Endothelial cell of hepatic sinusoid (primary cell): ENCODE measurements at regions not wholly inside any gene's neighbourhood (a gene's known extent, or its start where the extent isn't known, plus 50 kb on each side); places are given as distances from the start of the nearest gene placed in this dataset.
"Not testable (repeated sequence)": the region's sequence is repeated elsewhere in the genome, so short reads cannot be mapped to it uniquely, and the experiment has no call there.

Experiments
- in situ Hi-C: cut with HindIII; loops from 2 replicates; pipeline ENCODE4 v1.10.0; 2017; ENCODE audit warnings: low sequenced_read_pairs

DNA sequence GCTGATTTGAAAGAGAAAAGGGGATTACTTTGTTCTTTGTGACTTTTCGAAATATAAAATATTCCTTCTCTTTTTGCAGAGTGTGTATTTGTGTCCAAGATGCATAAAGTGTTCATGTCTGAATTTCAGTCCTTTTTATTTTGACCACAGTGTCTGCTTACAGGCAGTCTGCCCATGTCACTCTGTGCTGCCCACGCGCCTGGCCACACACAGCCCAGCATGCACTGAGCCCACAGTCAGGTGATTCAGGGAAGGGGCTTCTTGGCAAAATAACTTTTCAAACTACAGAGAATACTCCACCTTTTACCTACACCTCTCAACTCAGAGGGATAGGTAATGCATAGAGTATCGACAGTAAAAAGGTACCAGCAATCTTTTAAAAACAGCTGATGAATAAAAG lies 142.5 kb upstream of the TRPC4 start:
- in situ Hi-C loops, result no loop called here

DNA sequence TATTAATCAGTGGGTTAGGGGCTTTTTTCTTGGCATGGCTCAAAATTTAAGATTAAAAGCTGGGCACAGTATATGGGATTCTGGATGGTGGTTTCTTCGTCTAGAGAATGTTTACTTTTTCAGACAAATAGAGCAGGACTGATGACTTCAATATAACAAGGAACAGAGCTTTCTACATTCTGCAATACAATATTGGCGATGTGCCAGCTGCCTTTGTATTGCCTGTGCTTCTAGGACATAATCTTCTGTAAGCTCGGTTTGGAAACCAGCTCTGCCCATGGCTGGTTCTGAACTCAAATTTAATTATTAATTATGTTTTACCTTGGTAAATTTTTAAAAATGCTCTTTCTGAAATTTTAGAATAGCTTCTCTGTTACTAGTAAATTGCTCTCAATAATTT lies 139.1 kb upstream of the TRPC4 start:
- in situ Hi-C loops, result no loop called here

DNA sequence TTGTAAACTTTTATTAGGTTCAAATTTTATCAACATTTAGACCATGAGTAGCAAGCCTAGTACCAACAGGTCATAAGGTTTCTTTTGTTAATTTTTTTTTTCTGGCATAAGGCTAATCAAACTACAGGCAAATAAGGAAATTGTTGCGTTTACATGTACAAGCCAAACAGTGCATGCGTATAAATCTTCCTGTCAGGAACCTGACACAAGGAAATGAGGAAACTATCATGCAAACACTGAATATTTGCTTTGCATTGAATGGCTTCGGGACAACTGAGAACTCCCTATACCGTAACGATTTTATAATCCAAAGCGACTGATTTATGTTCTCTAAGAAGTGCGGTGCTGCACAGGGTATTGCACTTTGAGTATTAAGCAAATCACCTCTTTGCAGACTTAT lies 133.0 kb upstream of the TRPC4 start:
- in situ Hi-C loops, result no loop called here

DNA sequence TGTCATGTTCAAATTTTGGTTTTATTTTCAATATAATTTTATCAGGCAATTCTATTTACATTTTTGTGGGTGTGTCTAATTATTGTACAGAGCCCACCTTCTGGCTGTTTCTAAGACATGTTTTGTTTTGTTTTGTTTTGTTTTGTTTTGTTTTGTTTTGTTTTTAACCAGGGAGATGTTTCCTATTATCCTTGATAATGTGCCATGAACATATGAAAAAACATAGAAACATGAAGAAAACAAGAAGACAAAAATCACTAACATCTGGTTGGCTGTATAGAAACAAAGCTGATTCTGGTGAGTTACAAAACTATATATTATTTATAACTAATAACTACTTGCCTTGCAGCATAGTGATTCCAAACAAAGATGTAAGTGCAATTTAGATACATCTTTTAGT lies 128.1 kb upstream of the TRPC4 start:
- in situ Hi-C loops, result loop anchor here (5.0 kb wide), 1 partner anchor 90 kb away; no protein-coding TSS in a partner anchor

DNA sequence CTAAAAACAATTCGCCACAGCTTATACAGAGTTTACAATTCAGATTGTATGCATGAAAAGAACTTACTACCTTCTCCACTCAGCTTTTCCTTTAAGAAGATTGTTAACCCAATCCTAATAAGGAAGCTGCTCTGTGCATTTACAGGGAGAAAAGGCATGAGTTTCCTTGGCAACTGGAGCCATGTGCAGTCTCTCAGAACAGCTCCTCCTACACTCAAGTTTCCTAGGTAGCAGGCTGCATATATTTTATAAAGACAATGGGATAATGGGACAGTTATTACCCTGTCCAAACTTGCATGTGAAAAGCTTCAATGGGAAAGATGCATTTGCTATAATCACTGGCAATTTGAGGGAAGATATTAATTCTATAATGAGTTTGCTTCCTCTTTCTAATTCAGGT lies 125.5 kb upstream of the TRPC4 start:
- in situ Hi-C loops, result loop anchor here (5.0 kb wide), 1 partner anchor 92 kb away; no protein-coding TSS in a partner anchor

DNA sequence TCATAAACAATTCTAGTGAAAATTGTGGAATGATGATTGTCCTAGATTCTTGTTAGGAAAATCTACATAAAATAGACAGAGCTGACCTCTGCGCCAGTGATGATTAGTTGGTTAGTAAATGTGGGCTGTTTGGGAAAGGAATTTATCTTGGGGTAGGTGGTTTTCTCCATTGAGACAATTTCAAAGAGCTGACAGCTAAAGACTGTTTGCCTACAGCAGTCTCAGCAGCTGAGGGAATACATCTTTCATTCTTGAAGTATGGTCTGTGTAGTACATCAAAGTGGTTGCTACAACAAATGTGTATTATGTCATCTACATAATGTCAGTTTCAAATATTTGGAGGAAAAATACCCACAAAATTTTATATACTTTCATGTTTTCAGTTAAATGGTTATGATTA lies 117.2 kb upstream of the TRPC4 start:
- in situ Hi-C loops, result no loop called here

DNA sequence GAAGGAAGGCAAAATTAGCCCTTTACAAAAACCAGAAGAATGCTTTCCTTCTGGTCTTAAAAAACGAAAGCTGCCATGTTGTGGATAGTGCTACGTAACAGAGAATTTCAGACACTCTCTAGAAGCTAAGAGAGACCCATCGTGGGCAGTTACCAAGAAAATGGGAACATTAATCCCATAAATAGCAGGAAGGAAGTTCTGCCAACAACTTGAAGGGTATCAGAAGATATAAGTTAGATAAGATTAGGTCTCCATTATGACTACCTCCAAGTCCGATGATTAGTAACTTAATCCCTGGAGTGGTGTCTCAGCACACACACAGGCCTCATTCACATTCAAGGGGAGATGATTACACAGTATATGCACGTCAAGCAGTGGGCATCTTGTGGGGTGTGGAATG lies 115.7 kb upstream of the TRPC4 start:
- in situ Hi-C loops, result no loop called here

DNA sequence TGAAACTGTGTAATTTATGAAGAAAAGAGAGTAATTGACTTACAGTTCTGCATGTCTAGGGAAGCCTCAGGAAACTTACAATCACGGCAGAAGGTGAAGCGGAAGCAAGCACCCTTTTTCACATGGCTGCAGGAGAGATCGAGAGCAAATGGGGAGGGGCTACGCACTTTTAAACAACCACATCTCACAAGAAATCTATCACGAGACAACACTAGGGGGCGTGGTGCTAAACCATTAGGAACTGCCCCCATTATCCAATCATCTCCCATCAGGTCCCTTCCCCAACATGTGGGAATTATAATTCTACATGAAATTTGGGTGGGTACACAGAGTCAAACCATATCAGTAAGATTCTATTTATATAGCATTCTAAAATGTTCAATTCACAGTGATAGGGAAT lies 114.8 kb upstream of the TRPC4 start:
- in situ Hi-C loops, result no loop called here

DNA sequence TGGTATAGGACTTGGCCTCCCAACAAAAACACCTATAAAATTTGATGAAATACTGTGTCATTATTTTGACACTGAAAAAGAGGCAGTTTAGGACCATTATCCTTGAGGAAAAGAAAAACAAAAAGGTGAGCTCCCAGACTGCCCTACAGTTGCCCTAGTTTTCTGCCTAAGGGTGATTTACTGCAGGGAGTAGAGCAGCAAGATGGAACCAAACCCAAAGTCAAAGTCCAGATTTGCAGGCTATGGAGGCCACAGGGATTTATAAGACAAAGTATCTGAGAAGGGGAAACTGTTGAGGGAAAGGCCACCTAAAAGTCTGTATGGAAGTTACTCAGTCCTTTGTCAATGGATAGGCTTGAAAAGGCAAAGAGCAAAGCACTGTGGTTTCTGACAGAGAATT lies 112.4 kb upstream of the TRPC4 start:
- in situ Hi-C loops, result no loop called here

DNA sequence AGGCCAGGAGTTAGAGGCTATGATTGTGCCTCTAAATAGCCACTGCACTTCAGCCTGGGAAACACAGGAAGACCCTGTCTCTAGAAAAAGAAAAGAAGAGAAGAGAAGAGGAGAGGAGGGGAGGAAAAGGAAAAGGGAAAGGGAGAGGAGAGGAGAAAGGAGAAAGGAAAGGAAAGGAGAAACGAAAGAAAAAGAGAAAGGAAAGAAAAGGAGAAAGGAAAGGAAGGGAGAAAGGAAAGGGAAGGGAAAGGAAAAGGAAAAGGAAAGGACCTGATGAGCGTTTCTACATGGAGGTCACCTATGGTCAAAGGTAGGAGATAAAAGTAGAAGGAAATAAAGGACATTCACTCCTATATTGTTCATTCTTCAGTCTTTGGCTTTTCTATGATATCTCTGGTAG lies 109.1 kb upstream of the TRPC4 start:
- in situ Hi-C loops, result no loop called here

DNA sequence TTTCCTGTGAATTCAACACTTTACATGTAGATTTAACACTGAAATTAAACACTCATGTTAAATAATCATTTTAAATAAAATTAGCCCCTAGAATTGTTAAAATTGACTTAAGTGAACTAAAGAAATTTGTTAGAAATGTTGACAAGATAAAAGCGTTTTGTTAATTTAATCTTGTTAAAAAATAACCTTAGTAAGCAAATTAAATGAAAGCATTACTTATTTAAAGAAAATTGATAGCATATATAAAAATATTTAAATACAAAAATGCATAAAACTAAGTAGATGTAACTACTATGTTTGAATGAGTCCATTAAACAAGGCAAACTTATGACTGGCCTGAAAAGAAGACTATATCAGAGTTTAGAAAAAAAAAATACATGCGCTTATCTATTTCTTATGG lies 99.0 kb upstream of the TRPC4 start:
- in situ Hi-C loops, result no loop called here

DNA sequence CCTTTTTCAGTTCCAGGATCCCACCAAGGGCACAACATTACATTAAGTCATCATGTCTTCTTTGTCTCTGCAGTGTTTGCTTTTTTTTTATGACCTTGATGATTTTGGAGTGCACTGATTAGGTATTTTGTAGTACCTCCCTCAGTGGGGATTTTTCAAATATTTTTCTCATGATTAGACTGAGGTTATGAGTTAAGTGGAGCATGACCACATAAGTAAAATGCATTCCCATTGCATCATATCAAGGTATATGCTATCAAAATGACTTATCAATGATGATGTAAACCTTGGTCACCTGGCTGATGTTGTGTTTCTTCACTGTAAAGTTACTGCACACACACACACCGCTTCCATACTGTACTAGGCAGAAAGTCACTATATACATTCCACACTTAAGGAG lies 96.7 kb upstream of the TRPC4 start:
- in situ Hi-C loops, result no loop called here

DNA sequence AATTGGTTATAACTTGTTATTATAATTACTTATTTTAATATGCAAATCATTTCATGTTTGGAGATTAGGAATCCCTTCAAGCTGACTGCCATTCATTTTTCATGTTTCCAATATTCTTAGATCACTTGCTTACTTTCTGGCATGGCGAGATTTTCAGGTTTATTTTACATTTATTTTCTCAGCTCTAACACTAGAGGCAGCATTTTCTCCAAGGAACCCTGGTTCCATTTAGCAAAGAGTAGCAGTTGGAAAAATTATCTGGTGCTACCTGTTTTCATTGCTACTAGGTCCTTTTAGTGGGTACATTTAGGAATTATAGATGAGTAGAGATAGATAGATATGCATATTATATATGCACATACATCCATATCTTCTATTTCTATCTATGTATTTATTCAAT lies 90.9 kb upstream of the TRPC4 start:
- in situ Hi-C loops, result no loop called here

DNA sequence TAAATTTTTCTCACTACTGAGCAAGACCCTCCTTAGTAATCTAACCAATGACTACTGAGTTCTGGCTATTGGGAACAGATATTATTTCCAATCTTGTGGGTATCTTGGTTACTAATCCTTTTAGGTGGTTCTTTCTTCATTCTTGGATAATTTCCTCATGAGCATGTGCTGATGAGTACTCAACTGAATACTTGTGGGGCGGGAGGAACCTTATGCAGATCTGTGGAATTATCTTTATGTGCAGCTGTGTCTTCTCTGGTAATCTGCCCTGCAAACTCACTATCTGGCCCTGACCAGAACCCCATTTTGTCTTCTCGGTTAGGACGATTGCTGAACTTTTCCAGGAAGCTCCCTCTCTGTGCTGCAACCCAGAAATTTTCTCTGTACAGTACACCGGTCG lies 89.7 kb upstream of the TRPC4 start:
- in situ Hi-C loops, result no loop called here

DNA sequence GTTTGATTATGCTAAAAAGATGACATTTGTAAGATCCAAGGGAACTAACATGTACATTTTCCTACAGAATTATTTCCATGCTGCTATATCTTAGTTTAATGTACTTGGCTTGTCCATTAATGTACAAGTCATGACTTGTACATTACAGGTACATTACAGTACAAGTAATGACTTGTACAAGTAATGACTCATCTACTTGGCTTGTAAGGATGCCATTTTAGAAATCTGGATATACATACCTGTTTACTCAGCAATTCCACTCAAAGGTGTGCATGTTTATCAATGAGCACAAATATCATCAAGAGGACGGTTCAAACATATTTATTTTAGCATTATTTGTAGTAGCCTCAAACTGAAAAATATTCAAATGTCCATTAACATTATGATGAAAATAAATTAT lies 87.0 kb upstream of the TRPC4 start:
- in situ Hi-C loops, result no loop called here

DNA sequence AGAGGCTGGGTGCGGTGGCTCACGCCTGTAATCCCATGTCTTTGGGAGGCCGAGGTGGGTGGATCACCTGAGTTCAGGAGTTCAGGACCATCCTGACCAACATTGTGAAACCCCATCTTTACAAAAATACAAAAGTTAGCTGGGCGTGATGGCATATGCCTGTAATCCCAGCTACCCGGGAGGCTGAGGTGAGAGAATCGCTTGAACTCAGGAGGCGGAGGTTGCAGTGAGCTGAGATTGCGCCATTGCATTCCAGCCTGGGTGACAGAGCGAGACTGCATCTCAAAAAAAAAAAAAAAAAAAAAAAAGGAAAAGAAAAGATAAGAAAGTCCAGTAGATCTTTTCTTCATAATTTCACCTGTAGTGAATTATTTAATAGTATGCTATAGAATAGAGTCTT lies 85.0 kb upstream of the TRPC4 start:
- in situ Hi-C loops, result not testable (repeated sequence)

DNA sequence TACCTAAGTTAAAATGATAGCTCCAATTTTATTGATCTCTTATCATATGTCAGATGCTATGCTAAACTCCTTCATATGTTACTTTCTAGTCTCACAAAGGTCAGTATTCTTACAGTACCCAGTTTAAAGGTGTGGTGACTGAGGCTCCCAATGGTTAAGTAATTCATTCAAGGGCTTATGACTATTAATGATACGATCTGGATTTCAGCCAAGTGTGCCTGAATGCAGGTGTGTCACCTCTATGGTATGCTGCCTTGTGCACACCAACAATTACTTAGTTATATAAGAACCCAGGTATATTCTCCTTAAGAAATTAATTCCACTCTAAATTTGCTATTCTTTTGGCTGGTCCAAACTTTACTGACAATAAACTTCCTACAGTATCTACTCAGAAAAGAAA lies 84.6 kb upstream of the TRPC4 start:
- in situ Hi-C loops, result no loop called here

DNA sequence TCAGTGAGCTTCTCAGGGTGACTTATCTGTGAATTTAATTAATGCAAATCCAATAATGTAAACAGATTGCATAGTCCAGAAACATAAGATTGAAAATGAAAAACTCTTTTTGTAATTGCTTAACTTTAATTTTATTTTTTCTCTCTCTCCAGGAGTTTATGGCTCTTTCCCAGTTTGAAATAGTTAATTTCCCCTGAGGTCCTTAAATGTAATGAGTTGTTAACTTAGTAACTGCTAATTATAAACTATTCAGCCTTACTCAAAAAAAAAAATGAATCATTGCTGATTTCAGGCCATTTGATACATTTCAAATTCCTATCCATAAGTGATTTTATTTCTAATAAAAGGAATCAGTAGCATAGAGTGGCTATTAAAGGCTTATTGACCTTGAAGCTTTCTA lies 84.1 kb upstream of the TRPC4 start:
- in situ Hi-C loops, result no loop called here

DNA sequence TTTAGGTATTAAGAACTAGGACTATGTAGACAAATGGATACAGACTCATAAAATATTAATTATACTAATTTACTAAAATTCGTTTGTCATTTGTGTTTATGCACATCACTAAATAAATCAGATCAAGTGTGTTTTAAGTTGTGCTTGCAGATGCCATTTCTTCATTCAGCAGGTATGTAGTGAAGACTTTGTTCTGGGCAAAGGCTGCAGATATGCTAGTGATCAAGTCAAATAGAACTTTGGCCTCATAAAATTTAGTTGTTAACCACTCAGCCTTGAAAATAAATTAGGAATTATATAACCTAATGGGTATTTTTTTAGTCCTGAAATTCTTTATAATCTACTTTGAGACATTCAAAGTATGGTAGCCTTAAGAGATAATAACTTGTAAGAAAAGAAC lies 80.4 kb upstream of the TRPC4 start:
- in situ Hi-C loops, result no loop called here

DNA sequence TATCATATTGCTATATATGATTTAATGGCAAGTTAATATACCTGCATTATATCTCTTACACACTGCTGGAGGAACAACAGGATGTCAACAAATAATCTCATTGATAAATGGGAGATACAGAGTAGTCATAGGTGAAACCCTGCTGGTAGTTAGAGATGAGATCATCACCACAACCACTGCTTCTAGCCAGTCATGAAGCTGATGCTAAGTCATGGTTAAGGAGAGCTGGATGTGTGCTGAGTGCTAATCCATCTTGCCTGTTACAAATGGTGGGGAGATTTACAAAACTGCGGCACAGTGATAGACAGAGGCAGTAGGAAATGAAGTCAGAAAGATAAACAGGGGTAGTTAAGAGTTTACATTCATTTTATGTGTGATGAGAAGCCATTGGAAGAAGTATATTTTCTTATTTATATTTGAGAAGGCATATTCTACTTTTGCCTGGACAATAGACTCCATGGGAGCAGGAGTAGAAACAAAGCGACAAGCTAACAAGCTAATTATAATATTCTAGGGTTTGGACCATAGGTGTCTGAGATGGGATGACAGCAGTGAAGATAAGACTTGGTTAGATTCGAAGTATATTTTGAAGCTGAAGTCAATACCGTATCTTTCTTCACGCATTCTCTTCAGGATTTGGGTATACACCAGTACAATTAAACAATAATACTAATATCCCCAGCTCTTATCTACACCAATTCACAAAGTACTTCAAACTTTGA lies 78.0 kb upstream of the TRPC4 start:
- in situ Hi-C loops, result no loop called here

DNA sequence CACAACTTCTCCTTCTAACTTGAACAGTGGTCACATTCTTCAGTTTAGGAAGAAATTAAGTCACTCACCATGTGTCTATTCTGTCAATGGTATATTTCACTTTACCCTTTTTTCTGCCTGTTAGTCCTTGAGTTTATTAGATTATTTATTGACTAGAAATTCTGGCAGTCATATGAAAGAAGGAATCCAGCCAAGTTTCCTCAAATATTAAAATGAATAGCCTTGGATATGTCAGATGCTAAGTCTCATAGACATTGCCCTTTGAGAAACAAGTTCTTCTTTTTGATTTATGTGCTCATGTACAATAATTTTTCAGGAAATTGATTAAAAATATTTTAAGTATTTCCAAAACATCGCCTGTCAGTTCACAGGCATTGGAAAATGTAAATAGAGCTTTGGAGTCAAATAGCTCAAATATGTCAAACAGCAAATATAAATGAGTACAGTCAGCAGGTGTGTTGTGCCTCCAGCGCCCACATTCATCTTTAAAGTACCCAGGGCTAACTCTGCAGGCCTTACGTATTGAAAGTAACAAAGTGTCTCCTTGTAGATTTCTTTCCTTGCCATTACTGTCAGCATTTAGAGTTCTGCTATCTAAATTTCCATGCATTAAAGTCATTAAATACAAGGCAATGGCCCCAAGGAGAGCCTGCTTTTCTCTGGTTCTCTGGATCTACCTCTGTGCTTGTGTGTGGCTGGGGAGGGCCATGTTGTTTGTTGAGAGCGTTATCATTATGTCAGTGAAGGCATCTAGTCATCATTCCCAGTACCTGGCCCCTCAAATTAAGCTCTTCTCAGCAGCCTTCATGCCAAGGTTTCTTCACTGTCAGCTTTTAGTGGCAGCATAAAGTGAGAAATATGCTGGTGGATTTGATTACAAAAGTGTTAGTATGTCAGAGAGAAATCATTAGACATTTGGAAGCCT lies 76.3 kb upstream of the TRPC4 start:
- in situ Hi-C loops, result no loop called here

DNA sequence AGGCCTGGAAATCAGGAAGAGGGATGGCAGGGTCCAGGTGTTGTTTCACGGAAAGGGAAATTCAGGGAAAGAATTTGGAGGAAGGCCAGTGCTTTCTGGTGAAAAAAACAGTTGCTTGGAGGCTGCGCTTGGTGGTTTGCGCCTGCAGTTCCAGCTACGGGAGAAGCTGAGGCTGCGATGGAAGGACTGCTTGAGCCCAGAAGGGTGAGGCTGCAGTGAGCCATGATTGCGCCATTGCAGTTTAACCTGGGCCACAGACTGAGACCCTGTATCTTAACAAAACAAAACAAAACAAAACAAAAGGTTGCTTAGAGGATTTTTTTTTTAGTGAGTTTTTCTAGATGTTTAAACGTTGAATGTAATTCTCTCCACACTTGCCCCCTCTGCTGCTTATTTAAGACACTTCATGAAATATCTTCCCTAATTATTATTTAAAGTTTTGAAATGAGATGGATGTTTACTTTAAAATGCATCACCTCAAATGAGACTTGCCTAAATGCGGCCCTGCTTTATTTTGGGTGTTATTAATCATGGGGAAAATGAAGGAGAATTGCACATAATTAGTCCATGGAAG lies 75.4 kb upstream of the TRPC4 start:
- in situ Hi-C loops, result no loop called here
